ENCODE measurements at regions not wholly inside any gene's neighbourhood (a gene's known extent, or its start where the extent isn't known, plus 50 kb on each side); places are given as distances from the start of the nearest gene placed in this dataset.

DNA sequence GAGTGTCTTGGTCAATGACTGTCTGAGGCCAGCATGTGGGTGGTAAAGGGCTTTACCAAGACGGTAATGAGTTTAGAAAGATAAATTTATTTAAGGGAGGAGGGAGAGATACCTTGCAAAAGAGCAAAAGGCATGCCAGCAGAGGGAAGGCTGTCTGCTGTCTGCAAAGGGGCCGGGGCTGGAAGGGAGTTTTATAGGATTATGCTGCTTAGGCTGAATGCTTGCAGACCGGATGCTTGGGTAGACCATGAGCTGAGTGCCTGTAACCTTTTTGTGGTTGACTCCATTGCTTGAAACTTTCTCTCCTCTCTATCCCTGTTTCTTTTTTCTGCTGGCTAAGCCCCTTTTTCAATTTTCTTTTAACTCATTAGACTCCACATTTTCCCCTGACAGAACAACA lies 1543.0 kb downstream of the OTOL1 start:
- Histone ChIP-seq H3K36me3 (replicated peaks in 1 of 2) (no peaks in the 10 kb centered on the region), H3K27me3 (no peaks in the 10 kb centered on the region), H3K4me3 (no peak overlapping the region), H3K27ac (no peak overlapping the region), H3K4me1 (replicated peaks in 1 of 2) (no peaks in the 10 kb centered on the region), H3K9me3 (replicated peaks in 1 of 3) (no peaks in the 10 kb centered on the region)
- DNase-seq = no peak
- intact Hi-C loops (cut with DNase I) = no loop called here
- 72 to 88% (median 82%) methylated on average over 3 of the region's 3 CpGs for WGBS, 4 donors
- no peak for TF ChIP-seq POLR2A (IDR thresholded peaks at IDR 0.05)
- TF ChIP-seq, protein P1, sequence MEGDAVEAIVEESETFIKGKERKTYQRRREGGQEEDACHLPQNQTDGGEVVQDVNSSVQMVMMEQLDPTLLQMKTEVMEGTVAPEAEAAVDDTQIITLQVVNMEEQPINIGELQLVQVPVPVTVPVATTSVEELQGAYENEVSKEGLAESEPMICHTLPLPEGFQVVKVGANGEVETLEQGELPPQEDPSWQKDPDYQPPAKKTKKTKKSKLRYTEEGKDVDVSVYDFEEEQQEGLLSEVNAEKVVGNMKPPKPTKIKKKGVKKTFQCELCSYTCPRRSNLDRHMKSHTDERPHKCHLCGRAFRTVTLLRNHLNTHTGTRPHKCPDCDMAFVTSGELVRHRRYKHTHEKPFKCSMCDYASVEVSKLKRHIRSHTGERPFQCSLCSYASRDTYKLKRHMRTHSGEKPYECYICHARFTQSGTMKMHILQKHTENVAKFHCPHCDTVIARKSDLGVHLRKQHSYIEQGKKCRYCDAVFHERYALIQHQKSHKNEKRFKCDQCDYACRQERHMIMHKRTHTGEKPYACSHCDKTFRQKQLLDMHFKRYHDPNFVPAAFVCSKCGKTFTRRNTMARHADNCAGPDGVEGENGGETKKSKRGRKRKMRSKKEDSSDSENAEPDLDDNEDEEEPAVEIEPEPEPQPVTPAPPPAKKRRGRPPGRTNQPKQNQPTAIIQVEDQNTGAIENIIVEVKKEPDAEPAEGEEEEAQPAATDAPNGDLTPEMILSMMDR (IDR thresholded peaks at IDR 0.05) = no peak

DNA sequence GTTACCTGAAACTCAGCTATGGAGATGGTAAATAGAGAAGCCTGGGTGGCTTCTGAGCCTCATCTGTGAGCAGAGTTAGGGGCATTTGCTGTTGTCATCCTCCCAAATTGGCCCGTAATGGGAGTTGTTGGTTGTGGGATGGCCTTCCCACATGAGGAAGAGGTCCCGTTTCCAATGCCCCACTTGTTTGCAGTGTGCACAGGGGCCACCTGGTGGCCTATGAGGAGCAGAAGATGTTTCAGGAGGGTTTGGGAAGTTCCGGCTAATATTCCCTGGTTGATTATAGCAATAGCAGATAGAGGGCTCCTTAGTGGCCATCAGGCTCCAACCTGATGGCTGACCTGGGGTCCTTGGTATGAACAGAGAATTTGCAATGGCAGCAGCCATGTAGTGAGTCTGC lies 1546.5 kb downstream of the OTOL1 start:
- no peaks in the 10 kb centered on the region for H3K4me1 ChIP-seq (replicated peaks in 1 of 2)
- 21 to 33% (median 26%) methylated on average over 3 of the region's 3 CpGs for WGBS, 4 donors
- H3K4me3 ChIP-seq = no peak overlapping the region
- peak in 1 of 7 donors; percentile 5 for DNase-seq
- no peaks in the 10 kb centered on the region for H3K36me3 ChIP-seq (replicated peaks in 1 of 2)
- no peaks in the 10 kb centered on the region for H3K27me3 ChIP-seq
- TF ChIP-seq POLR2A (IDR thresholded peaks at IDR 0.05) = no peak
- TF ChIP-seq, protein P1 (IDR thresholded peaks at IDR 0.05) = peak in 2 of 6 experiments; percentile 9 to 18
- no peak overlapping the region for H3K27ac ChIP-seq
- intact Hi-C loops (cut with DNase I) = no loop called here
- no peaks in the 10 kb centered on the region for H3K9me3 ChIP-seq (replicated peaks in 1 of 3)

DNA sequence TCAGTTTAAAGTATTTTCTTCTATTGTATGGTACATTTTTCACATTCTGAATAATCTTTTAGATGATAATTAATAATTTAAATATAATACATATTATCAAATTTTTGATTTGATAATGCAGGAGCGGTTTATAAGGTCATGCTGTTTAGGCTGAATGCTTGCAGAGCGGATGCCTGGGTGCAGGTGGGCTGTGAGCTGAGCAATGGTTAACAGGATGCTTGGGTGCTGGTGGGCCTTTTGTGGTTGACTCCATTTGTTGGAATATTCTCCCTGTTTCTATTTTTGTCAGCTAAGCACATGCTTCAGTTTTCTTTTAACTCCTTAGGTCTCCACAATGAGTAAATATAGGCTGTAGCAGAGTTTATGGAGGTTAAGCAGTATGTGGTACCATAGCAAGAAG lies 1549.3 kb downstream of the OTOL1 start:
- TF ChIP-seq POLR2A (IDR thresholded peaks at IDR 0.05) = no peak
- TF ChIP-seq, protein P1 (IDR thresholded peaks at IDR 0.05) = no peak
- no peaks in the 10 kb centered on the region for H3K36me3 ChIP-seq (replicated peaks in 1 of 2)
- H3K4me1 ChIP-seq (replicated peaks in 1 of 2) = no peaks in the 10 kb centered on the region
- no peak overlapping the region for H3K27ac ChIP-seq
- 90 to 93% (median 92%) methylated on average over 2 of the region's 2 CpGs for WGBS, 4 donors
- intact Hi-C loops (cut with DNase I) = no loop called here
- H3K4me3 ChIP-seq = no peak overlapping the region
- no peaks in the 10 kb centered on the region for H3K27me3 ChIP-seq
- H3K9me3 ChIP-seq (replicated peaks in 1 of 3) = no peaks in the 10 kb centered on the region
- no peak for DNase-seq

DNA sequence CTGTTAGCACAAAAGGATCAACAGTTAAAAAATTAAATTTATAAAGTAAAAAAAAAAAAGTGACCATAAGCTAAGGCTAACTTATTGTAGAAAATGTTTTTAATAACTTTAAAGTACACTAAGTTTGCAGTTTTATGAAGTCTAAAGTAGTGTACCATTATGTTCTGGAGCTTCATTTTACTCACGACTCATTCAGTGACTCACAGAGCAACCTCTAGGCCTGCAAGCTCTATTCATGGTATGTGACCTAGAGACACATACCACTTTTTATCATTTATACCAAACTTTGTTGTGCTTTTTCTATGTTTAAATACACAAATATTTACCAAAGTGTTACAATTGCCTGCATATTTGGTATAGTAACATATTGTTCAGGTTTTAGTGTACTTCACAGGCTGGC lies 1552.3 kb downstream of the OTOL1 start:
- Histone ChIP-seq H3K4me1 (replicated peaks in 1 of 2) (no peaks in the 10 kb centered on the region), H3K27ac (no peak overlapping the region), H3K36me3 (replicated peaks in 1 of 2) (no peaks in the 10 kb centered on the region), H3K27me3 (no peaks in the 10 kb centered on the region), H3K4me3 (no peak overlapping the region), H3K9me3 (replicated peaks in 1 of 3) (no peaks in the 10 kb centered on the region)
- DNase-seq = no peak
- no CpG with 5 or more reads among the region's 1 CpG for WGBS, 4 donors
- TF ChIP-seq, protein P1 (IDR thresholded peaks at IDR 0.05) = no peak
- no peak for TF ChIP-seq POLR2A (IDR thresholded peaks at IDR 0.05)
- intact Hi-C loops (cut with DNase I) = no loop called here
